PC-9 (cell line): ENCODE measurements at regions not wholly inside any gene's neighbourhood (a gene's known extent, or its start where the extent isn't known, plus 50 kb on each side); places are given as distances from the start of the nearest gene placed in this dataset.

Experiments
- BruUV-seq: library from RNA; stranded (reverse); fragments of 400-500 nt; replicated peaks from 2 replicates; lab custom pipeline; 2021; lab: Mats Ljungman, UMichigan
- CTCF ChIA-PET: fragments of 300-600 bp; sonication (Branson Sonifier 250); formaldehyde crosslinking; loops from one replicate; lab custom pipeline; 2022; ENCODE audit warnings: antibody characterized with exemption; lab: Charles Lee
- POLR2A ChIA-PET: fragments of 300-600 bp; sonication (Branson Sonifier 250); formaldehyde crosslinking; loops from one replicate; lab custom pipeline; 2022; ENCODE audit warnings: antibody characterized with exemption; ENCODE audit not compliant: unreplicated experiment; lab: Charles Lee
- DNase-seq, 2 experiments: peaks; one replicate each; pipeline versions ENCODE4 v3.0.0 to v3.0.0-alpha.2; 2015 to 2022; ENCODE audit warnings: mixed read lengths in 1 of 2
- H2AFZ ChIP-seq: fragments of 200-600 bp; sonication (generic); 2 replicates; pipeline ENCODE4 v1.8.1; 2017; ENCODE audit warnings: antibody characterized with exemption
- H3F3A ChIP-seq: fragments of 200-600 bp; sonication (generic); 2 replicates; pipeline ENCODE4 v1.8.1; 2017; ENCODE audit warnings: antibody characterized with exemption, mild to moderate bottlenecking, low read depth; ENCODE audit not compliant: insufficient read depth
- H3K27ac ChIP-seq: fragments of 200-600 bp; sonication (generic); 2 replicates; pipeline ENCODE4 v1.6.1; 2016; ENCODE audit warnings: mixed run types
- H3K27me3 ChIP-seq: fragments of 200-600 bp; sonication (generic); 2 replicates; pipeline ENCODE4 v1.6.1; 2016; ENCODE audit warnings: low read depth, mixed run types; ENCODE audit not compliant: insufficient read depth
- H3K36me3 ChIP-seq: fragments of 200-600 bp; sonication (generic); 2 replicates; pipeline ENCODE4 v1.6.1; 2016; ENCODE audit warnings: low read depth, mixed run types
- H3K4me1 ChIP-seq: fragments of 200-600 bp; sonication (generic); replicated peaks from 2 replicates; pipeline ENCODE4 v1.6.1; 2016; ENCODE audit warnings: mixed run types; ENCODE audit not compliant: insufficient read depth
- H3K4me2 ChIP-seq: fragments of 200-600 bp; sonication (generic); 2 replicates; pipeline ENCODE4 v1.6.1; 2017; ENCODE audit warnings: mixed run types
- H3K4me3 ChIP-seq: fragments of 200-600 bp; sonication (generic); 2 replicates; pipeline ENCODE4 v1.6.1; 2016; ENCODE audit warnings: mixed run types
- H3K79me2 ChIP-seq: fragments of 200-600 bp; sonication (generic); 2 replicates; pipeline ENCODE4 v1.6.1; 2017; ENCODE audit warnings: low read depth, mixed run types
- H3K9me2 ChIP-seq: fragments of 200-600 bp; sonication (generic); 2 replicates; pipeline ENCODE4 v1.8.1; 2017; ENCODE audit warnings: mild to moderate bottlenecking; ENCODE audit not compliant: insufficient read depth
- H3K9me3 ChIP-seq: fragments of 200-600 bp; sonication (generic); 2 replicates; pipeline ENCODE4 v1.8.1; 2016; ENCODE audit warnings: low read depth; ENCODE audit not compliant: insufficient read depth
- H4K20me1 ChIP-seq: fragments of 200-600 bp; sonication (generic); 2 replicates; pipeline ENCODE4 v1.8.1; 2017; ENCODE audit not compliant: insufficient read depth
- CTCF ChIP-seq: fragments of 200-600 bp; sonication (generic); conservative IDR thresholded peaks from 2 replicates; pipeline ENCODE4 v1.6.1; 2017; ENCODE audit warnings: mixed run types, antibody characterized with exemption, mild to moderate bottlenecking, moderate library complexity
- EZH2 ChIP-seq: fragments of 200-600 bp; sonication (generic); IDR thresholded peaks from 2 replicates; pipeline ENCODE4 v1.8.0; 2017; ENCODE audit warnings: antibody characterized with exemption, low read depth
- intact Hi-C: fragments of 100-400 bp; cut with micrococcal nuclease; formaldehyde crosslinking; loops from one replicate; pipeline ENCODE4 v1.10.0; 2022; ENCODE audit not compliant: unreplicated experiment

GRCh38 chr3:162666835-162667234, 1170.2 kb downstream of the OTOL1 start:
- H4K20me1 ChIP-seq = no peaks in the 10 kb centered on the region
- H3F3A ChIP-seq = no peaks in the 10 kb centered on the region
- H3K4me2 ChIP-seq = no peak overlapping the region
- no peaks in the 10 kb centered on the region for H3K9me2 ChIP-seq
- ChIA-PET POLR2A (no interaction called here), CTCF (no interaction called here)
- H3K4me3 ChIP-seq = no peak overlapping the region
- no peaks in the 10 kb centered on the region for H3K79me2 ChIP-seq
- H3K36me3 ChIP-seq = no peaks in the 10 kb centered on the region
- no TSS peak for BruUV-seq
- no peak for DNase-seq
- H3K27me3 ChIP-seq = no peaks in the 10 kb centered on the region
- TF ChIP-seq EZH2 = no peak
- no peak for TF ChIP-seq CTCF
- intact Hi-C loops = no loop called here
- H3K9me3 ChIP-seq = no peaks in the 10 kb centered on the region; the same call in 1 of the 2 replicates
- H2AFZ ChIP-seq = no peak overlapping the region
- no peaks in the 10 kb centered on the region for H3K4me1 ChIP-seq
- no peak overlapping the region for H3K27ac ChIP-seq

- Histone ChIP-seq H3K27me3 (no peaks in the 10 kb centered on the region), H3K4me3 (no peak overlapping the region), H3K4me1 (no peaks in the 10 kb centered on the region), H3F3A (no peaks in the 10 kb centered on the region), H3K9me2 (no peaks in the 10 kb centered on the region), H2AFZ (no peak overlapping the region), H3K79me2 (no peaks in the 10 kb centered on the region), H3K27ac (no peak overlapping the region), H3K36me3 (no peaks in the 10 kb centered on the region), H4K20me1 (no peaks in the 10 kb centered on the region), H3K4me2 (no peak overlapping the region), H3K9me3 (no peaks in the 10 kb centered on the region; the same call in 1 of the 2 replicates)
- CTCF ChIA-PET = no interaction called here
- POLR2A ChIA-PET = no interaction called here
- DNase-seq = no peak
- no TSS peak for BruUV-seq
- intact Hi-C loops = no loop called here
- no peak for TF ChIP-seq EZH2
- TF ChIP-seq CTCF = no peak
Observed at GRCh38 chr3:162670181-162670580, 1173.6 kb downstream of the OTOL1 start.

- Histone ChIP-seq H3F3A (no peaks in the 10 kb centered on the region), H3K4me1 (no peaks in the 10 kb centered on the region), H4K20me1 (no peaks in the 10 kb centered on the region), H2AFZ (no peak overlapping the region), H3K27me3 (no peaks in the 10 kb centered on the region), H3K27ac (no peak overlapping the region), H3K79me2 (no peaks in the 10 kb centered on the region), H3K9me2 (no peaks in the 10 kb centered on the region), H3K9me3 (no peaks in the 10 kb centered on the region), H3K36me3 (no peaks in the 10 kb centered on the region), H3K4me3 (no peak overlapping the region), H3K4me2 (no peak overlapping the region)
- no peak for DNase-seq
- ChIA-PET CTCF (no interaction called here), POLR2A (no interaction called here)
- no peak for TF ChIP-seq EZH2
- no peak for TF ChIP-seq CTCF
- BruUV-seq = no TSS peak
- intact Hi-C loops = no loop called here
Observed at GRCh38 chr3:162677475-162677874, 1180.9 kb downstream of the OTOL1 start.
